Uterus (tissue), 3 donors: ENCODE measurements at regions not wholly inside any gene's neighbourhood (a gene's known extent, or its start where the extent isn't known, plus 50 kb on each side); places are given as distances from the start of the nearest gene placed in this dataset.

Experiments used
- DNase-seq, 2 donors: peaks; one replicate each; pipeline ENCODE4 v3.0.0-alpha.2; 2019 to 2020
- H3K27ac ChIP-seq, 2 donors: fragments of 200-600 bp; sonication (generic); 1 replicate in 1 of 2; 2 replicates in 1 of 2; pipeline ENCODE4 v1.5.1; 2016 to 2018
- H3K27me3 ChIP-seq, 2 donors: fragments of 200-600 bp; sonication (generic); one replicate each; pipeline ENCODE4 v1.5.1; 2018 to 2019; ENCODE audit warnings: control low read depth in 1 of 2
- H3K36me3 ChIP-seq, 2 donors: fragments of 200-600 bp; sonication (generic); one replicate each; pipeline ENCODE4 v1.5.1; 2019; ENCODE audit warnings: control low read depth in 1 of 2
- H3K4me1 ChIP-seq, 2 donors: fragments of 200-600 bp; sonication (generic); one replicate each; pipeline ENCODE4 v1.5.1; 2018 to 2019; ENCODE audit warnings: control low read depth in 1 of 2
- H3K4me3 ChIP-seq, 2 donors: fragments of 200-600 bp; sonication (generic); 1 replicate in 1 of 2; 2 replicates in 1 of 2; pipeline ENCODE4 v1.5.1; 2018 to 2019; ENCODE audit warnings: mild to moderate bottlenecking in 1 of 2
- H3K9me3 ChIP-seq, 2 donors: fragments of 200-600 bp; sonication (generic); one replicate each; pipeline ENCODE4 v1.5.1; 2019; ENCODE audit warnings: control low read depth in 1 of 2
- POLR2A ChIP-seq, 2 donors: fragments of 450-650 bp; IDR thresholded peaks; one replicate each; pipeline ENCODE4 v1.6.1; 2016; ENCODE audit warnings: antibody characterized with exemption in 2 of 2, mild to moderate bottlenecking in 1 of 2, moderate library complexity in 1 of 2
- intact Hi-C: fragments of 100-400 bp; cut with DNase I; formaldehyde crosslinking; loops from one replicate; pipeline ENCODE4 v1.15.1; 2023; ENCODE audit warnings: low total_unique reads
- TF ChIP-seq, protein P1 (sequence below), 4 experiments: fragments of 200-600 bp in 2 of 4; fragments of 450-650 bp in 2 of 4; sonication (generic) in 2 of 4; IDR thresholded peaks; one replicate each; pipeline ENCODE4 v1.5.1; 2016 to 2019; ENCODE audit warnings: antibody characterized with exemption in 4 of 4, mild to moderate bottlenecking in 2 of 4, moderate library complexity in 1 of 4
- donor health status: DM: yes; HTN: yes; CAD: no.

- Histone ChIP-seq H3K4me1 (no peaks in the 10 kb centered on the region), H3K9me3 (no peaks in the 10 kb centered on the region), H3K27me3 (no peaks in the 10 kb centered on the region), H3K4me3 (no peak overlapping the region), H3K27ac (no peak overlapping the region), H3K36me3 (no peaks in the 10 kb centered on the region)
- intact Hi-C loops, result no loop called here
- TF ChIP-seq, protein P1, sequence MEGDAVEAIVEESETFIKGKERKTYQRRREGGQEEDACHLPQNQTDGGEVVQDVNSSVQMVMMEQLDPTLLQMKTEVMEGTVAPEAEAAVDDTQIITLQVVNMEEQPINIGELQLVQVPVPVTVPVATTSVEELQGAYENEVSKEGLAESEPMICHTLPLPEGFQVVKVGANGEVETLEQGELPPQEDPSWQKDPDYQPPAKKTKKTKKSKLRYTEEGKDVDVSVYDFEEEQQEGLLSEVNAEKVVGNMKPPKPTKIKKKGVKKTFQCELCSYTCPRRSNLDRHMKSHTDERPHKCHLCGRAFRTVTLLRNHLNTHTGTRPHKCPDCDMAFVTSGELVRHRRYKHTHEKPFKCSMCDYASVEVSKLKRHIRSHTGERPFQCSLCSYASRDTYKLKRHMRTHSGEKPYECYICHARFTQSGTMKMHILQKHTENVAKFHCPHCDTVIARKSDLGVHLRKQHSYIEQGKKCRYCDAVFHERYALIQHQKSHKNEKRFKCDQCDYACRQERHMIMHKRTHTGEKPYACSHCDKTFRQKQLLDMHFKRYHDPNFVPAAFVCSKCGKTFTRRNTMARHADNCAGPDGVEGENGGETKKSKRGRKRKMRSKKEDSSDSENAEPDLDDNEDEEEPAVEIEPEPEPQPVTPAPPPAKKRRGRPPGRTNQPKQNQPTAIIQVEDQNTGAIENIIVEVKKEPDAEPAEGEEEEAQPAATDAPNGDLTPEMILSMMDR (IDR thresholded peaks at IDR 0.05), result no peak
- no peak for TF ChIP-seq POLR2A (IDR thresholded peaks at IDR 0.05)
- no peak for DNase-seq
Measured at GRCh38 chr5:144950996-144951395, 780.3 kb downstream of the KCTD16 start.

DNA sequence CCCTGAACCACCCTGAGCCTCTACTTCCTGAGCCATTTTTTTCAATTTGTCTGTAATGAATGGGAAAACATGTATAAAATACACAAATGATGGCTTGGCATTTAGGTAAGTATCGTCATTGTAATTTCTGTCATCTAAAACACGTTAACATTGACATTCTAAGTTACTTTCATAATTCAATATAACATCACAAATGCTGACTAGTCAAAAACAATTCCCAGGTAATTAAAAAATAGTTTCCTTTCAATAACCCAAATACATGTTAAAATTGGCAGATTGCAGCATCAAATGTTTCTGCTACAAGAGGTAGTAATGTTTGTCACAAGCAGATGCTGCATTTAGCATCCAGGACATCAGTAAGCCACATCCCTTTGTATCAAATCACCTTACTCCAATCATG is 776.4 kb downstream of the KCTD16 start:
- H3K27ac ChIP-seq, result no peak overlapping the region
- no peak overlapping the region for H3K4me3 ChIP-seq
- TF ChIP-seq, protein P1 (IDR thresholded peaks at IDR 0.05), result no peak
- no peak for TF ChIP-seq POLR2A (IDR thresholded peaks at IDR 0.05)
- no peak for DNase-seq
- intact Hi-C loops, result no loop called here
- no peaks in the 10 kb centered on the region for H3K27me3 ChIP-seq
- H3K9me3 ChIP-seq, result no peaks in the 10 kb centered on the region
- no peaks in the 10 kb centered on the region for H3K4me1 ChIP-seq
- H3K36me3 ChIP-seq, result no peaks in the 10 kb centered on the region

- TF ChIP-seq, protein P1 (IDR thresholded peaks at IDR 0.05), result no peak
- TF ChIP-seq POLR2A (IDR thresholded peaks at IDR 0.05), result no peak
- Histone ChIP-seq H3K4me1 (no peaks in the 10 kb centered on the region), H3K4me3 (no peak overlapping the region), H3K27ac (no peak overlapping the region), H3K27me3 (no peaks in the 10 kb centered on the region), H3K9me3 (no peaks in the 10 kb centered on the region), H3K36me3 (no peaks in the 10 kb centered on the region)
- DNase-seq, result no peak
- intact Hi-C loops, result no loop called here
Measured at GRCh38 chr5:144945503-144945902, 774.8 kb downstream of the KCTD16 start.

DNA sequence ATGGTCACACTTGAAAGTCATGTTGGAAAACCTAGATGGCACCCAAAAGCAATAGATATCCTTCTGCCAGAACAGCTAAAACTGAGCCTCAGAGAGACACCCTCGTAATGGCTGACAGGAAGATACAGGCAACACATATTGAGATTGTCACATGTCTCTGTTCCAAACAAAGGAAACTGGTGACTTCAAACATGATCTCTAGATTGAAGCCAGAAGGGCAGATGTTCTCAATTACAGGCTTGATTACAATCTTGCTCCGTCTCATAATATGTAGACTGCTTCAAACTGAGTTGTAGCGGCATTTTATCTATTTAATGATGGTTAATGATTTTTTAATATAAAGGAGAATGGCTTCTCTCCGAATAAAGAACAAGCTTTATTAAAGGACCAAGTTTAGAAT is 774.3 kb downstream of the KCTD16 start:
- no peaks in the 10 kb centered on the region for H3K4me1 ChIP-seq

DNA sequence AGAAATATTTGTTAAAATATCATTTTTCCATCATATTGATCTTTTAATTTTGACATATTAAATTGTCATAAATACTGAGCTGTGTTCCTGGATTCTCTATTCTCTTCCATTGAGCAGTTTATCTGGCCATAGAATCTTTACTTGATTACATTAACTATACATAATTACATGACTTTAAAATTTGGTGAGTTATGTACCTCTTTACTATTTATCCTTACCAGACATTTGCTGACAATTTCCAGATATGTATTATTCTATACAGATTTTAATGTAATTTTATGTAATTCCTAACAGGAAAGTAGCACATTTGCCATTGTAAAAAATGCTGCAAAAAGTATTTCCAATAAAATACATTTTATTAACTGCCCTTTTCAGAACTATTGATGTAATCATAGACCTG is 770.3 kb downstream of the KCTD16 start:
- no peaks in the 10 kb centered on the region for H3K9me3 ChIP-seq
- no peaks in the 10 kb centered on the region for H3K36me3 ChIP-seq
- TF ChIP-seq, protein P1 (IDR thresholded peaks at IDR 0.05), result no peak

More for the DNA sequence above, 774.3 kb downstream of the KCTD16 start:
- TF ChIP-seq, protein P1 (IDR thresholded peaks at IDR 0.05), result no peak
- TF ChIP-seq POLR2A (IDR thresholded peaks at IDR 0.05), result no peak
- Histone ChIP-seq H3K4me3 (no peak overlapping the region), H3K36me3 (no peaks in the 10 kb centered on the region), H3K9me3 (no peaks in the 10 kb centered on the region), H3K27me3 (no peaks in the 10 kb centered on the region), H3K27ac (no peak overlapping the region)
- intact Hi-C loops, result no loop called here
- DNase-seq, result no peak

More for the DNA sequence above, 770.3 kb downstream of the KCTD16 start:
- H3K27me3 ChIP-seq, result no peaks in the 10 kb centered on the region
- no peaks in the 10 kb centered on the region for H3K4me1 ChIP-seq
- no peak for DNase-seq
- no peak overlapping the region for H3K27ac ChIP-seq
- no peak overlapping the region for H3K4me3 ChIP-seq
- intact Hi-C loops, result no loop called here
